ENCODE measurements at regions not wholly inside any gene's neighbourhood (a gene's known extent, or its start where the extent isn't known, plus 50 kb on each side); places are given as distances from the start of the nearest gene placed in this dataset.

DNA sequence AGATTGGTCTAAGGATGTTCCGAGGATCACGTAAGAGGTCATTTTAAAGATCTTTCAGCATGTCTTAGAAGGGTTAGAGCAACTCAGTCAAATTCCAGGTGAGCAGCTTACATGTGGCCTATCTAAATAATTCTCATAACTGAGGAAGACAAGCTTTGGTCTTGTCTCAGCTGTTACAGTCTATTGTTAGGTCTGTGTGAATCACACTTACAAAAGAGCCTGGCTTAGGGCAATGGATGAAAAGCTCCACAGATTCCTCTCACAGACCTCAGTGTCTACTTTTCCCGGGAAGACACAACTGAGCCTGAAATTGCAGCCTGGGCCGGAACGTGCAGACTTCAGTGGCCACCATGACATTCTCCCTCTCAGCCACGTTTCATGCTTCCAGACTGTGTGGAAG lies 173.1 kb downstream of the INHBA start (continued):
- TF ChIP-seq GABPA (IDR thresholded peaks at IDR 0.05; ENCODE audit: borderline replicate concordance, insufficient read depth, low read length) = no peak
- no peak for TF ChIP-seq MAFK (IDR thresholded peaks at IDR 0.05; ENCODE audit: low read depth, low read length)
